ENCODE measurements at regions not wholly inside any gene's neighbourhood (a gene's known extent, or its start where the extent isn't known, plus 50 kb on each side); places are given as distances from the start of the nearest gene placed in this dataset.

GRCh38 chr9:89829346-89829745 lies 224.5 kb downstream of the GADD45G start:
- TF ChIP-seq CTCF (IDR thresholded peaks at IDR 0.05) (no peak), POLR2A (IDR thresholded peaks at IDR 0.05) (no peak), POLR2AphosphoS5 (IDR thresholded peaks at IDR 0.05) (no peak)

Data from gastroesophageal sphincter (tissue), 3 donors.